MM.1S (cell line): ENCODE measurements at regions not wholly inside any gene's neighbourhood (a gene's known extent, or its start where the extent isn't known, plus 50 kb on each side); places are given as distances from the start of the nearest gene placed in this dataset.

Experiments
- CTCF ChIP-seq: fragments of 300-600 bp; sonication (generic); IDR thresholded peaks from 2 replicates; pipeline ENCODE4 v1.5.1; 2016; ENCODE audit warnings: antibody characterized with exemption, low read length, mixed read lengths
- EZH2 ChIP-seq: fragments of 300-600 bp; sonication (generic); optimal IDR thresholded peaks from 2 replicates; pipeline ENCODE3; 2017; ENCODE audit warnings: low read depth, mild to moderate bottlenecking, antibody characterized with exemption, low read length, mixed read lengths
- EZH2phosphoT487 ChIP-seq: fragments of 300-600 bp; sonication (generic); IDR thresholded peaks from 2 replicates; pipeline ENCODE4 v1.6.1; 2018; ENCODE audit warnings: antibody characterized with exemption, low read length

GRCh38 chr2:18473241-18474181, 86.9 kb downstream of the RDH14 start:
- TF ChIP-seq CTCF (no peak), EZH2 (no peak), EZH2phosphoT487 (no peak)
